Upper lobe of left lung (tissue), 6 donors: ENCODE measurements at regions not wholly inside any gene's neighbourhood (a gene's known extent, or its start where the extent isn't known, plus 50 kb on each side); places are given as distances from the start of the nearest gene placed in this dataset.
A peak's percentile ranks its signal among the peaks of the same experiment; 100 is the strongest.

ENCODE experiments used
- ATAC-seq, 2 donors: fragments of 200-7000 bp; cut with Tn5 transposase; one replicate each; pipeline ENCODE4 v1.9.1; 2022; ENCODE audit warnings: mild to moderate bottlenecking in 2 of 2, moderate library complexity in 2 of 2; ENCODE audit not compliant: low FRiP score in 2 of 2
- DNase-seq, 2 donors: peaks; one replicate each; pipeline ENCODE4 v3.0.0-alpha.2; 2019 to 2020
- H3K27ac ChIP-seq, 4 donors: fragments of 200-600 bp; sonication (generic); one replicate each; pipeline ENCODE4 v1.5.1; 2016 to 2019
- H3K27me3 ChIP-seq, 4 donors: fragments of 200-600 bp; sonication (generic); one replicate each; pipeline ENCODE4 v1.5.1; 2017 to 2019
- H3K36me3 ChIP-seq, 4 donors: fragments of 200-600 bp; sonication (generic); one replicate each; pipeline ENCODE4 v1.5.1; 2016 to 2019
- H3K4me1 ChIP-seq, 4 donors: fragments of 200-600 bp; sonication (generic); one replicate each; pipeline ENCODE4 v1.5.1; 2018 to 2019
- H3K4me3 ChIP-seq, 4 donors: fragments of 200-600 bp; sonication (generic); one replicate each; pipeline ENCODE4 v1.5.1; 2017 to 2019; ENCODE audit warnings: mild to moderate bottlenecking in 2 of 4, moderate library complexity in 1 of 4
- H3K9me3 ChIP-seq, 4 donors: fragments of 200-600 bp; sonication (generic); one replicate each; pipeline ENCODE4 v1.5.1; 2018 to 2019
- CTCF ChIP-seq, 6 experiments: fragments of 450-650 bp in 4 of 6; fragments of 200-600 bp in 2 of 6; sonication (generic) in 2 of 6; IDR thresholded peaks; one replicate each; pipeline ENCODE4 v1.5.1; 2016 to 2019; ENCODE audit warnings: antibody characterized with exemption in 6 of 6
- EP300 ChIP-seq, 4 donors: sonication (generic); formaldehyde crosslinking; IDR thresholded peaks; one replicate each; pipeline ENCODE4 v1.5.1; 2017; ENCODE audit warnings: antibody characterized with exemption in 4 of 4, control low read depth in 2 of 4
- POLR2A ChIP-seq, 4 donors: fragments of 450-650 bp; IDR thresholded peaks; one replicate each; pipeline ENCODE4 v1.5.1; 2016 to 2017; ENCODE audit warnings: antibody characterized with exemption in 4 of 4, mild to moderate bottlenecking in 2 of 4
- POLR2AphosphoS5 ChIP-seq, 2 donors: sonication (generic); formaldehyde crosslinking; IDR thresholded peaks; one replicate each; pipeline ENCODE4 v1.5.1; 2017; ENCODE audit warnings: antibody characterized with exemption in 2 of 2
- WGBS, 2 donors: methylation state at CpG; one replicate each; pipeline ENCODE4 v1.1.5; 2017 to 2018; 5-methylcytosine and 5-hydroxymethylcytosine counted together
- donor health status: DM: no; HTN: no; CAD: no; lungs with moderate emphysema.
- donor health status: DM: no; HTN: yes; CAD: no; lungs with severe emphysema.

GRCh38 chr18:45253056-45253565 is 362.2 kb upstream of the SLC14A2 start:
- no peak for DNase-seq
- Histone ChIP-seq H3K36me3 (no peaks in the 10 kb centered on the region), H3K9me3 (no peaks in the 10 kb centered on the region), H3K27me3 (no peaks in the 10 kb centered on the region), H3K4me3 (no peak overlapping the region), H3K27ac (peak overlapping the region in 1 of 4 donors; percentile 46), H3K4me1 (peaks cover 0 to 16% (median 8%) of the 10 kb centered on the region in 4 donors)
- TF ChIP-seq CTCF (IDR thresholded peaks at IDR 0.05) (no peak), POLR2AphosphoS5 (IDR thresholded peaks at IDR 0.05) (no peak), EP300 (IDR thresholded peaks at IDR 0.05) (no peak), POLR2A (IDR thresholded peaks at IDR 0.05) (no peak)
- 86% methylated on average over 6 of the region's 6 CpGs for WGBS, 2 donors
- ATAC-seq = no peak

DNA sequence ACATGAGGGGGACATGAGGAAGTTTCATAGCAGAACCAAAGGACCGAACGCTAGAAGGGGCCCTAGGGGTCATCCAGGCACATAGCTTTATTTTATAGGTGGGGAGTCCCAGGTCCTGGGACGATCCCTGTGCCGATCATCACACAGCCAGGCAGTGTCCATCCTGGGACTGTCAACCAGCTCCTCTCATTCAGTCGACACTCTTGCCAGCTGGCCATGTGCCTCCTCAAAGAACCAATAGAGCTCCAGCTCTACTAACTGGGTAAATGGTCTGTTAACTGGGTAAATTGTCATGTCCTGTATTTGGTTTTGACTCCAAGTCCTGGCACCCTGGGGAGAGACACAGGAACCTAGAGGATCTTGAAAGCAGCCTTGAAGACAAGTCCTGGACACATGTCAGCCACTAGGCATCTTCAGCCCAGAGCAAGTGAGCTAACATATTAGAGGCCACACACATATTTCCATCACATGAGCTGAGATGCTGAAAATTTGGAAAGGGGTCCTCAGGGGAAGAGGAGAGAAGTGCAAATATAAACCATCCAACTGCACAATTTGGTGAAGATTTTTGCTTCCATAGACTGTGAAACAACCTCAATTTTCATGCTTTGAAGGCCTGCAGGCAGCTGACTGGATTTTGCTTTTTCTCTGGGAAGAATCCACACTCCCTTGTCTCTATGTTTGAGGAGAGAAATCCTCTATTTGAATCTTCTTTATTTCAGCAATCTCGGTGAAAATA is 361.1 kb upstream of the SLC14A2 start:
- Histone ChIP-seq H3K36me3 (no peaks in the 10 kb centered on the region), H3K9me3 (no peaks in the 10 kb centered on the region), H3K27ac (peak overlapping the region in 2 of 4 donors; percentile 46 to 68), H3K4me3 (no peak overlapping the region), H3K27me3 (no peaks in the 10 kb centered on the region), H3K4me1 (peaks cover 0 to 11% (median 4%) of the 10 kb centered on the region in 4 donors)
- TF ChIP-seq EP300 (IDR thresholded peaks at IDR 0.05) = no peak
- TF ChIP-seq POLR2A (IDR thresholded peaks at IDR 0.05) = no peak
- TF ChIP-seq POLR2AphosphoS5 (IDR thresholded peaks at IDR 0.05) = no peak
- WGBS, 2 donors = 71 to 76% methylated on average over 6 of the region's 6 CpGs
- no peak for DNase-seq
- no peak for ATAC-seq

GRCh38 chr18:45254709-45255082 is 360.6 kb upstream of the SLC14A2 start:
- H3K4me1 ChIP-seq = peaks cover 0 to 8% (median 4%) of the 10 kb centered on the region in 4 donors
- H3K36me3 ChIP-seq = no peaks in the 10 kb centered on the region
- TF ChIP-seq POLR2A (IDR thresholded peaks at IDR 0.05) (no peak), POLR2AphosphoS5 (IDR thresholded peaks at IDR 0.05) (no peak), CTCF (IDR thresholded peaks at IDR 0.05) (no peak), EP300 (IDR thresholded peaks at IDR 0.05) (no peak)
- peak; percentile 41 to 78 for ATAC-seq
- H3K4me3 ChIP-seq = no peak overlapping the region
- 81 to 82% methylated on average over 6 of the region's 6 CpGs for WGBS, 2 donors
- no peaks in the 10 kb centered on the region for H3K27me3 ChIP-seq
- H3K9me3 ChIP-seq = no peaks in the 10 kb centered on the region
- H3K27ac ChIP-seq = peak overlapping the region in 2 of 4 donors; percentile 46 to 68
- DNase-seq = peak in 1 of 2 donors; percentile 50

GRCh38 chr18:45255197-45255890 is 359.9 kb upstream of the SLC14A2 start:
- WGBS, 2 donors = 63 to 68% methylated on average over 6 of the region's 6 CpGs
- peak overlapping the region in 3 of 4 donors; percentile 10 to 68 (median 53) for H3K27ac ChIP-seq
- no peak overlapping the region for H3K4me3 ChIP-seq
- no peak for DNase-seq
- peaks cover 0 to 8% (median 3%) of the 10 kb centered on the region in 4 donors for H3K4me1 ChIP-seq
- no peaks in the 10 kb centered on the region for H3K9me3 ChIP-seq
- no peaks in the 10 kb centered on the region for H3K27me3 ChIP-seq
- TF ChIP-seq EP300 (IDR thresholded peaks at IDR 0.05) = no peak
- TF ChIP-seq CTCF (IDR thresholded peaks at IDR 0.05) = no peak
- peak; percentile 19 to 24 for TF ChIP-seq POLR2AphosphoS5 (IDR thresholded peaks at IDR 0.05)
- no peak for TF ChIP-seq POLR2A (IDR thresholded peaks at IDR 0.05)
- peak; percentile 66 to 73 for ATAC-seq
- no peaks in the 10 kb centered on the region for H3K36me3 ChIP-seq

DNA sequence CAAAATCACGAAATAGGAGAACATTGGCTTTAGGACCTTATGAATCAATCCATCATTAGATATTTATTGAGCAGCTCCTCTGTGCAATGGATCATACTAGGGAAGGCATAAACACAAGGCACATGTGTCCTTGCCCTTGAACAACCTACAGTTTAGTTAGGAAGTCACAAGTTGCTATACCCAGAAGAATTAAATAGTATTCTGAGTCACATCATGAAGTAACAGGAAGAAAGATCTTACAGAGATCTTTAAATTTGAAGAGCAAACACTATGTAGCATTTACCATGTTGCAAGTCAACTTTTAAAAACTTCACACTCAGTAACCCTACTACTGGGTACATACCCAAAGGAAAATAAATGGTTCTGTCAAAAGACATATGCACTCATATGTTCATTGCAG is 355.2 kb upstream of the SLC14A2 start:
- Histone ChIP-seq H3K27ac (no peak overlapping the region), H3K4me3 (no peak overlapping the region), H3K4me1 (peaks cover 0 to 7% (median 1%) of the 10 kb centered on the region in 4 donors), H3K9me3 (no peaks in the 10 kb centered on the region), H3K27me3 (no peaks in the 10 kb centered on the region), H3K36me3 (no peaks in the 10 kb centered on the region)
- DNase-seq = no peak
- 78 to 100% methylated on average over 1 of the region's 1 CpG for WGBS, 2 donors
- no peak for TF ChIP-seq POLR2A (IDR thresholded peaks at IDR 0.05)
- no peak for TF ChIP-seq EP300 (IDR thresholded peaks at IDR 0.05)
- TF ChIP-seq POLR2AphosphoS5 (IDR thresholded peaks at IDR 0.05) = no peak
- TF ChIP-seq CTCF (IDR thresholded peaks at IDR 0.05) = no peak
- no peak for ATAC-seq
